Right lobe of liver (tissue), 4 donors: ENCODE measurements at regions not wholly inside any gene's neighbourhood (a gene's known extent, or its start where the extent isn't known, plus 50 kb on each side); places are given as distances from the start of the nearest gene placed in this dataset.

Experiments used
- POLR2A ChIP-seq: fragments of 450-650 bp; IDR thresholded peaks from one replicate; pipeline ENCODE4 v1.6.1; 2017; ENCODE audit warnings: antibody characterized with exemption, mild to moderate bottlenecking
- TF ChIP-seq, protein P1 (sequence below), 4 donors: fragments of 200-600 bp in 3 of 4; fragments of 450-650 bp in 1 of 4; IDR thresholded peaks; one replicate each; pipeline versions ENCODE4 v1.5.1 to v1.8.0; 2016 to 2022; ENCODE audit warnings: antibody characterized with exemption in 4 of 4, mild to moderate bottlenecking in 2 of 4
- donor health status: DM: no; HTN: no; CAD: no.
- donor health status: DM: no; HTN: no; CAD: no.
- donor health status: DM: no; HTN: yes; CAD: no.

DNA sequence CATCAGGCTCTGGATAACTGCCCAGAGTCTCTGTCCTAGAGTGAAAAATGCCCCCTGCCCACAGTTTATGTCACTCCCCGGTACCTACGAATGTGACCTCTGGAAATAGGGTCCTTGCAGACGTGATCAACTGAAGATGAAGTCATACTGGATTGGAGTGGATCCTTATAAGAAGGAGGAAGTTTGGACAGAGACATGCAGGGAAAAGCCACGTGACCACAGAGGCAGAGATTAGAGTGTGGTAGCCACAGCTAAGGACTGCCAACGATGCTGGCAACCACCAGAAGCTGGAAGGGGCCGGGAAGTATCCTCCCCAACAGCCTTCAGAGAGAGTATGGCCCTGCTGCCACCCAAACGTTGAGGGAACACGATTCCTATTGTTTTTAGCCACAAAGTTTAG is 101.2 kb upstream of the NCOR2 start:
- TF ChIP-seq, protein P1, sequence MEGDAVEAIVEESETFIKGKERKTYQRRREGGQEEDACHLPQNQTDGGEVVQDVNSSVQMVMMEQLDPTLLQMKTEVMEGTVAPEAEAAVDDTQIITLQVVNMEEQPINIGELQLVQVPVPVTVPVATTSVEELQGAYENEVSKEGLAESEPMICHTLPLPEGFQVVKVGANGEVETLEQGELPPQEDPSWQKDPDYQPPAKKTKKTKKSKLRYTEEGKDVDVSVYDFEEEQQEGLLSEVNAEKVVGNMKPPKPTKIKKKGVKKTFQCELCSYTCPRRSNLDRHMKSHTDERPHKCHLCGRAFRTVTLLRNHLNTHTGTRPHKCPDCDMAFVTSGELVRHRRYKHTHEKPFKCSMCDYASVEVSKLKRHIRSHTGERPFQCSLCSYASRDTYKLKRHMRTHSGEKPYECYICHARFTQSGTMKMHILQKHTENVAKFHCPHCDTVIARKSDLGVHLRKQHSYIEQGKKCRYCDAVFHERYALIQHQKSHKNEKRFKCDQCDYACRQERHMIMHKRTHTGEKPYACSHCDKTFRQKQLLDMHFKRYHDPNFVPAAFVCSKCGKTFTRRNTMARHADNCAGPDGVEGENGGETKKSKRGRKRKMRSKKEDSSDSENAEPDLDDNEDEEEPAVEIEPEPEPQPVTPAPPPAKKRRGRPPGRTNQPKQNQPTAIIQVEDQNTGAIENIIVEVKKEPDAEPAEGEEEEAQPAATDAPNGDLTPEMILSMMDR (IDR thresholded peaks at IDR 0.05): no peak
- no peak for TF ChIP-seq POLR2A
